Mucosa of stomach (tissue), 1 donor: ENCODE measurements at regions not wholly inside any gene's neighbourhood (a gene's known extent, or its start where the extent isn't known, plus 50 kb on each side); places are given as distances from the start of the nearest gene placed in this dataset.
"Not testable (repeated sequence)": the region's sequence is repeated elsewhere in the genome, so short reads cannot be mapped to it uniquely, and the experiment has no call there.

Experiments
- H3K27me3 ChIP-seq: one replicate; pipeline ENCODE4 v1.7.0; 2013; ENCODE audit warnings: mild to moderate bottlenecking, low read length; ENCODE audit not compliant: control insufficient read depth, insufficient read depth
- H3K36me3 ChIP-seq: one replicate; pipeline ENCODE4 v1.7.0; 2013; ENCODE audit warnings: low read length; ENCODE audit not compliant: control insufficient read depth, insufficient read depth
- H3K4me1 ChIP-seq: one replicate; pipeline ENCODE4 v1.7.0; 2013; ENCODE audit warnings: mild to moderate bottlenecking, low read length; ENCODE audit not compliant: control insufficient read depth, insufficient read depth
- H3K4me3 ChIP-seq: one replicate; pipeline ENCODE4 v1.7.0; 2013; ENCODE audit warnings: low read length
- H3K9ac ChIP-seq: one replicate; pipeline ENCODE4 v1.7.0; 2013; ENCODE audit warnings: mild to moderate bottlenecking, low read length, moderate library complexity
- H3K9me3 ChIP-seq: one replicate; pipeline ENCODE4 v1.7.0; 2013; ENCODE audit warnings: mild to moderate bottlenecking, low read length, moderate library complexity; ENCODE audit not compliant: control insufficient read depth
- donor health status: Pancreatic carcinoma.

DNA sequence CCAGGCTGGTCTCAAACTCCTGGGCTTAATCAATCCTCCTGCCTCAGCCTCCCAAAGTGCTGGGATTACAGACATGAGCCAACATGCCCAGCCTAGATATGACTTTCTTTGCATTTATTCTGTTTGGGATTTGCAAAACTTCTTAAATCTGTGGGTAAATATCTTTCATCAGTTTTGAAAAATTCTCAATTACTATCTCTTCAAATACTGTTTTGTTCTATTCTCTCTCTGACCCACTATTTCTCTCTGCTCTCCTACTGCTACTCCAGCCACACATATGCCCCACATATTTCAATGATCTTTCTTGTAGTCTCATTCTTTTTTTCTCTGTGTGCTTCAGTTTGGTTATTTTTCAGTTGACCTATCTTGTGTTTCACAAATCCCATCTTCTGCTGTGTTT lies 205.1 kb downstream of the CHIC2 start:
- H3K9ac ChIP-seq, result no peak overlapping the region
- no peaks in the 10 kb centered on the region for H3K27me3 ChIP-seq
- no peaks in the 10 kb centered on the region for H3K36me3 ChIP-seq
- H3K4me1 ChIP-seq, result no peaks in the 10 kb centered on the region
- H3K9me3 ChIP-seq, result no peaks in the 10 kb centered on the region
- H3K4me3 ChIP-seq, result no peak overlapping the region

DNA sequence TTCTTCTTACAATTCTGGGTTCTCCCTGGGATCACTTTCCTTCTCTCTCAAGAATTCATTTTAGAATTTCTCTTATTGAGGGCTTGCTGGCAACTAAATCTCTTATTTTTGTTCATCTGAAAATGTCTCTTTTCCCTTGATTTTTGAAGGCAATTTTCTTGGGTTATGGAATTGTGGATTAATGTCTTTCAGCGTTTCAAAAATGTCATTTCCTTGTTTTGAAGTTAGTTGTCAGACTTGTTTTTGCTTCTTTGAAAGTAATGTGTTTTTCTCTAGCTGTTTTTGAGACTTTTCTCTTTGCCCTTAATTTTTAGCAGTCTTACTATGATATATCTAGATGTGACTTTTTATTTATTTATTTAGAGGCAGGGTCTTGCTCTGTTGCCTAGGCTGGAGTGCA lies 205.7 kb downstream of the CHIC2 start:
- H3K9ac ChIP-seq, result no peak overlapping the region
- H3K27me3 ChIP-seq, result no peaks in the 10 kb centered on the region
- no peaks in the 10 kb centered on the region for H3K4me1 ChIP-seq
- no peaks in the 10 kb centered on the region for H3K36me3 ChIP-seq
- H3K9me3 ChIP-seq, result no peaks in the 10 kb centered on the region
- no peak overlapping the region for H3K4me3 ChIP-seq

DNA sequence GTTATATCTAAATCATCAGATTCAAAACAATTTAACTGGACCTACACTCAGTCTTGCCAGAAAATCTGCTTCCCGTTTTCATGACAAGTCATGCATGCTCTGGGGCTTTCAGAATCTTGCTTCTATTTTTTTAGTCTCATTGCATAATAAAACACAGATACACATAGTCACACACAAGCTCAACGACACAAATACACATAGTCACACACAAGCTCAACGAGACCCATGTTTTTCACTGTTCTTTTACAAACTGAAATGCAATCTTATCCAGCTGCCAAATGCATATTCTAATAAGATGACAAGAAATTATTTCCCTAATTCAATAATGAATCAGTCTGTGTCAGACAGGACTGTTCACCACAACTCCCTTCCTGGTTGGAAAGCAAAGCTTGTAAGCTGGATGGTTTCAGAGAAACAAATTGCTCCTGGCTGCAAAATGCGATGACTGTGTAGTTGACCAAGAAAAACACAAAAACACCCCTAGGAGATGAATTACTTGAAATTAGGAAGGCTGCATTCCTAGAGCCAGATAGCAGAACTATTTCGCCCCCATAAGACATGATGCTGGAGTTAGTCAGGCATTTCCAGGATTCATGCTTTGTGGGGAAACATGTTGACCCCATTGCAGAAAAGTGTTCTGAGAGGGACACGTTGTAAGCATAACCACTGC lies 208.7 kb downstream of the CHIC2 start:
- no peaks in the 10 kb centered on the region for H3K9me3 ChIP-seq
- no peaks in the 10 kb centered on the region for H3K4me1 ChIP-seq
- H3K4me3 ChIP-seq, result no peak overlapping the region
- no peaks in the 10 kb centered on the region for H3K36me3 ChIP-seq
- H3K27me3 ChIP-seq, result no peaks in the 10 kb centered on the region
- no peak overlapping the region for H3K9ac ChIP-seq

DNA sequence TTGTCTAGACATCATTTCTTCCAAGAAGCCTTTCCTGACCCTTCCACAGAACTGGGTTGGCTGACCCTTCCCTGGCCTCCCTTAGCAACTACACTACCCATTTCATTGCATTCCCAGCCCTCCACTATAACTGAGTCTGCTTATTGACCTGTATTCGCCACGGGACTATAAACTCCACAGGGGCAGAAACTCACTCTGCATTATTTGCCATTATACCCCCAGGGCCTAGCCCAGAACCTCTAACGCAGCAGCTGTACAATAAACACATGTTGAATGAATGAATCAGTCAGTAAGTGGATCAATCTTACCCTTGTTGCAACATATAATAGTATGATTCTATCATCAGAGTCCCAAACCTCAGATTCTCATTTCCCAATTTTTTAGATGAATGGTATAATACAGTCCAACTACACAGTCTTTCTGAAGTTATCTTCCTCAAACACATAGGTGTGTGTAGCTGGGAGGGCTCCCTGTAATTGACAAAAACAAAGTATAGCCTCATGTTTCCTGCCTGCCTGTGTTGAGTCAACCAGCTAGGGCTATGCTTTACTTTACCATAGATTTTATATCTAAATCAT lies 209.3 kb downstream of the CHIC2 start:
- Histone ChIP-seq H3K27me3 (no peaks in the 10 kb centered on the region), H3K9ac (no peak overlapping the region), H3K9me3 (no peaks in the 10 kb centered on the region), H3K4me3 (no peak overlapping the region), H3K4me1 (no peaks in the 10 kb centered on the region), H3K36me3 (no peaks in the 10 kb centered on the region)

DNA sequence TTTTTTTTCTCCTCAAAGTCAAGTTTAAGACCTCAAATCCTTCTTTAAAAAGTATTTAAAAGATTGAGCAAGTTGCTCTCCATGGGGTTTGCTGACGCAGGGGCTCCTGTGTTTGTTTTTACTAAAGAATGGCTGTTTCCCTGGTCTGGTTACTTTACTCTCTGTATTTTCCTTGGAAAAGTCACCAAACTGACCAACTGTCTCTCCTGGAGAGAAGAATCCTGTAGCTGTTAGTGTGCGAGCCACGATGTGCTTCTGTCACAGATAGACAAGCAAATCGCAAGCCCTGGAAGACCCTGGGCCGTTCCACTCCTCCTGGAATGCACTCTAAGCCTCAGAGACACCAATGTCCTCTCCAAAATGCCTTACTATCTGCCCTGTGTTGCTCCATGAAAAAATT lies 212.1 kb downstream of the CHIC2 start:
- Histone ChIP-seq H3K4me3 (no peak overlapping the region), H3K27me3 (no peaks in the 10 kb centered on the region), H3K36me3 (no peaks in the 10 kb centered on the region), H3K9me3 (no peaks in the 10 kb centered on the region), H3K9ac (no peak overlapping the region), H3K4me1 (no peaks in the 10 kb centered on the region)

DNA sequence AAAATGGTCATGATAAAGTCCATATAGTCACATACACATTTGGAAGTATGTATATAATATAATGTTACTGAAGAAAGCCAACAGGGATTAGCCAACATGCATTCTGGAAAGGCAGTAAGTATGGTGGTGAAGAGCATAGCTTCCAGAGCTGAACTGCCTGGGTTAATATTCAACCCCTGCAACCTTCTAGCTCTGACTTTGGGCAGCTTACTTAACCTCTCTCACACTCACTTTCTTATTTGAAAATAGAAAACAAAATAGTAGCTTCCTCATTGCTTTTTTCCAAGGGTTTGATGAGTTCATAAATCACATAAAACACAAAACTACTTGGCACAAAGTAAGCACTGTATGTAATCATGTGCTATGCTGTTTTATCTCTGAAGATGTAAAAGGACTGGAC lies 216.4 kb downstream of the CHIC2 start:
- Histone ChIP-seq H3K9ac (no peak overlapping the region), H3K27me3 (no peaks in the 10 kb centered on the region), H3K9me3 (no peaks in the 10 kb centered on the region), H3K4me1 (no peaks in the 10 kb centered on the region), H3K4me3 (no peak overlapping the region), H3K36me3 (no peaks in the 10 kb centered on the region)

DNA sequence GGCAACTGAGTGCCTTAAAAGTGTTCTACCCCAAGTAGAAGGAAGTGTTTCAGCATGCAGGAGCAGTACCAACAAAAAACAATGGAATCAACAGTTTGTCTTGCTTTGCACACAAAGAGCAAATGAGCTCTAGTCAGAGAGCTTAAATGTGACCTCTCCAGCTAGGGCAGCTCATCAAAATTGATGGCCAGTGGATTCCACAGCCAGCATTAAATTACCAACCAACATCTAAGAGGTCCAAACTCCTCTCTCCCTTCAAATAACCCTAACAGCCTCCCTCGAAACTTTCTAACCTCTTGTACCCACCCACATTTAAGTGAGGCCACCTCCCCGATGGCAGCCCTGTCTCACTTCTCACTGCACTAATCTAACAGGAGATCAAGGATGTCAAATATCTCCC lies 219.9 kb downstream of the CHIC2 start:
- Histone ChIP-seq H3K9me3 (no peaks in the 10 kb centered on the region), H3K4me3 (no peak overlapping the region), H3K4me1 (no peaks in the 10 kb centered on the region), H3K36me3 (no peaks in the 10 kb centered on the region), H3K27me3 (no peaks in the 10 kb centered on the region), H3K9ac (no peak overlapping the region)

DNA sequence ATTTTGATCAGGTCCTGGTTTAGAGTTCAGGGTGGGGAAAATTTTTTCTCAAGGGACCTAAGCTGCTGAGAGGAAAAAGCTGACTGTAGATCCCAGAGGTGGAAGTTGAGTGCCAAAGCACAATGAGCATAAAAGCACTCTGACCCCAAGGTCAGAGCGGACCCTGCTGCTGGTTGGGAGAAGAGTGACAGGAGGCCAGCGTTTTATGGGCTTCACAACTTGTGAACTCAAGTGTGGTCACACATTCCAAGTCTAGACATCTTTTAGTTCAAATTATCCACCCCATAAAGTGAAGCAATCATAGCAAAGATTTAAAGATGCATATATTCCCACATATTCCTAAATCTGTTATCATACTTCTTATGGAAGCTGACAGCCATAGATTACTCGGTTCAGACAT lies 220.3 kb downstream of the CHIC2 start:
- Histone ChIP-seq H3K4me1 (no peaks in the 10 kb centered on the region), H3K27me3 (no peaks in the 10 kb centered on the region), H3K9ac (no peak overlapping the region), H3K4me3 (no peak overlapping the region), H3K36me3 (no peaks in the 10 kb centered on the region), H3K9me3 (no peaks in the 10 kb centered on the region)

DNA sequence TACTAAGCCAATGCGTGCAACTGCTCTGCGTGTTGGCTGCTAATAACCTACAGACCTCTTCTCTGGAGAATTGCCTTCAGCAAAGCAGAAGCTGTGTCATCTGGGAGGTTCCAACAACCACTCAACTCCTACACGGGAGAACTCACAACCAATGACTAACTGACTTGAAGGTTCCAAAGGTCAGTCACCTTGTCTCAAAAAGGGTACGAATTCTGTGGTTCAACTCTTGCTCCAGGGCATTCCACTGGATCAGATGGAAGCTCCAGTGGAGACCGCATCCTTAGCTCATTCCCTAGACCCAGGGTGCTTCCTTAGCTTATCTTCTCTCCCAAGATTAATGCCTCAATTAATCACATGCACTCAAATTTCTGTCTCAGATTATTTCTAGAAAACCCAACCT lies 222.7 kb downstream of the CHIC2 start:
- Histone ChIP-seq H3K4me1 (no peaks in the 10 kb centered on the region), H3K36me3 (no peaks in the 10 kb centered on the region), H3K4me3 (no peak overlapping the region), H3K9ac (no peak overlapping the region), H3K9me3 (no peaks in the 10 kb centered on the region), H3K27me3 (no peaks in the 10 kb centered on the region)

DNA sequence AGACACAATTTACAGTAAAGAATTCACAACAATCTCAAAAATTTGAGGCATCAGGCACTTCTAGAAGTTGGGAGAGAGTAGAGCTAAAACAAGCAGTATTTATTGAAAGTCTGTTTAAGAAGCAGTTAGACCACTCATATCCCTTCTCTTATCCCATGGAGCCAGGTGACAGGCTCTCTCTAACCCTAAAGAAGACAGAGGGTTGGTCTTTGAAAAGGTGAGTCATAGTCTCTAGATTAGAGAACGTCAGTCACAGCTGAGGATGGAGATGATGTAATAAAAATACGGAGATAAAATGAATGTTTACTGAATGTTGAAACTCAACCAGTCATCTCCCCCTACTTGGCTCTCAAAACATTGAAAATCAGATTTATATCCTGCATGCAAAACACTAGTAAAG lies 223.8 kb downstream of the CHIC2 start:
- Histone ChIP-seq H3K9me3 (no peaks in the 10 kb centered on the region), H3K36me3 (no peaks in the 10 kb centered on the region), H3K4me1 (no peaks in the 10 kb centered on the region), H3K27me3 (no peaks in the 10 kb centered on the region), H3K9ac (no peak overlapping the region), H3K4me3 (no peak overlapping the region)

DNA sequence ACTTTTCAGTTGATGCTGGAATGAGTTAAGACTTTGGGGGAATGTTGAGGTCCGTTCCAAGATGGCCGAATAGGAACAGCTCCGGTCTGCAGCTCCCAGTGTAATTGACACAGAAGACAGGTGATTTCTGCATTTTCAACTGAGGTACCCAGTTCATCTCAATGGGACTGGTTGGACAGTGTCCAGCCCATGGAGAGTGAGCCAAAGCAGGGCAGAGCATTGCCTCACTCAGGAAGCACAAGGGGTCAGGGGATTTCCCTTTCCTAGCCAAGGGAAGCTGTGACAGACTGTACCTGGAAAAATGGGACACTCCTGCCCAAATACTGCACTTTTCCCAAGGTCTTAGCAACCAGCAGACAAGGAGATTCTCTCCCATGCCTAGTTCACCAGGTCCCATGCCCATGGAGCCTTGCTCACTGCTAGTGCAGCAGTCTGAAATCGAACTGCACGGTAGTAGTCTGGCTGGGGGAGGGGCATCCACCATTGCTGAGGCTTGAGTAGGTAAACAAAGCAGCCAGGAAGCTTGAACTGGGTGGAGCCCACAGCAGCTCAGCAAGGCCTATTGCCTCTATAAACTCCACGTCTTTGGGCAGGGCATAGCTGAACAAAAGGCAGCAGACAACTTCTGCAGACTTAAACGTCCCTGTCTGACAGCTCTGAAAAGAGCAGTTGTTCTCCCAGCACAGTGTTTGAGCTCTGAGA lies 231.0 kb downstream of the CHIC2 start:
- H3K9ac ChIP-seq, H3K27me3 ChIP-seq, H3K36me3 ChIP-seq, H3K4me3 ChIP-seq, H3K4me1 ChIP-seq, H3K9me3 ChIP-seq: not testable (repeated sequence)

DNA sequence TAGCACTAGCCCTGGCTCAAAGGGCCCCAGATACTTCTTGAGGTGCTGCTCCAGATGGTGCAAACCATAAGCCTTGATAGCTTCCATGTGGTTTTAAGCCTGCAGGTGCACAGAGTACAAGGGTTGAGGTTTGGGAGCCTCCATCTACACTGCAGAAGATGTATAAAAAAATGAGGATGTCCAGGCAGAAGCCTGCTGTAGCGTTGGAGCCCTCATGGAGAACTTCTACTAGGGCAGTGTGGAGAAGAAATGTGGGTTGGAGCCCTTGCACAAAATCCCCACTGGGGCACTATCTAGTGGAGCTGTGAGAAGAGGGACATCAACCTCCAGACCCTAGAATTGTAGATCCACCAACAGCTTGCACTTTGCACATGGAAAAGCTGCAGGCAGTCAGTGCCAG lies 231.9 kb downstream of the CHIC2 start:
- Histone ChIP-seq H3K27me3 (no peaks in the 10 kb centered on the region), H3K36me3 (no peaks in the 10 kb centered on the region), H3K4me3 (no peak overlapping the region), H3K4me1 (peaks cover 4% of the 10 kb centered on the region), H3K9me3 (no peaks in the 10 kb centered on the region), H3K9ac (no peak overlapping the region)
